GM18520 (cell line): ENCODE measurements at regions not wholly inside any gene's neighbourhood (a gene's known extent, or its start where the extent isn't known, plus 50 kb on each side); places are given as distances from the start of the nearest gene placed in this dataset.

Experiments used
- ATAC-seq: cut with Tn5 transposase; IDR thresholded peaks from one replicate; pipeline ENCODE4 v1.9.1; 2021; ENCODE audit not compliant: unreplicated experiment

GRCh38 chr2:12074845-12075217 is 328.4 kb downstream of the LPIN1 start:
- ATAC-seq = no peak

- ATAC-seq = no peak
Measured at GRCh38 chr2:12075603-12076002, 329.2 kb downstream of the LPIN1 start.

- no peak for ATAC-seq
Measured at GRCh38 chr2:12076810-12077209, 330.4 kb downstream of the LPIN1 start.

GRCh38 chr2:12080360-12080759 is 333.9 kb downstream of the LPIN1 start:
- no peak for ATAC-seq

- ATAC-seq = no peak
Measured at GRCh38 chr2:12081481-12082210, 335.2 kb downstream of the LPIN1 start.

- ATAC-seq = no peak
Measured at GRCh38 chr2:12083081-12083581, 336.7 kb downstream of the LPIN1 start.

- no peak for ATAC-seq
Measured at GRCh38 chr2:12083713-12084419, 337.4 kb downstream of the LPIN1 start.

- ATAC-seq = no peak
Measured at GRCh38 chr2:12087175-12087574, 340.7 kb downstream of the LPIN1 start.

- no peak for ATAC-seq
Measured at GRCh38 chr2:12087671-12088380, 341.4 kb downstream of the LPIN1 start.

- ATAC-seq = no peak
Measured at GRCh38 chr2:12089001-12089400, 342.6 kb downstream of the LPIN1 start.

- ATAC-seq = no peak
Measured at GRCh38 chr2:12089496-12089895, 343.1 kb downstream of the LPIN1 start.

GRCh38 chr2:12090072-12090471 is 343.6 kb downstream of the LPIN1 start:
- no peak for ATAC-seq

- no peak for ATAC-seq
Measured at GRCh38 chr2:12090590-12090989, 344.2 kb downstream of the LPIN1 start.

- no peak for ATAC-seq
Measured at GRCh38 chr2:12091201-12091806, 344.9 kb downstream of the LPIN1 start.

GRCh38 chr2:12094134-12094533 is 347.7 kb downstream of the LPIN1 start:
- no peak for ATAC-seq

- no peak for ATAC-seq
Measured at GRCh38 chr2:12096051-12096787, 349.8 kb downstream of the LPIN1 start.

GRCh38 chr2:12096788-12097449 is 350.5 kb downstream of the LPIN1 start:
- no peak for ATAC-seq

- no peak for ATAC-seq
Measured at GRCh38 chr2:12097859-12098258, 351.4 kb downstream of the LPIN1 start.

- ATAC-seq = no peak
Measured at GRCh38 chr2:12099374-12099773, 352.9 kb downstream of the LPIN1 start.

GRCh38 chr2:12102679-12103078 is 356.2 kb downstream of the LPIN1 start:
- no peak for ATAC-seq
